ENCODE measurements at regions not wholly inside any gene's neighbourhood (a gene's known extent, or its start where the extent isn't known, plus 50 kb on each side); places are given as distances from the start of the nearest gene placed in this dataset.

DNA sequence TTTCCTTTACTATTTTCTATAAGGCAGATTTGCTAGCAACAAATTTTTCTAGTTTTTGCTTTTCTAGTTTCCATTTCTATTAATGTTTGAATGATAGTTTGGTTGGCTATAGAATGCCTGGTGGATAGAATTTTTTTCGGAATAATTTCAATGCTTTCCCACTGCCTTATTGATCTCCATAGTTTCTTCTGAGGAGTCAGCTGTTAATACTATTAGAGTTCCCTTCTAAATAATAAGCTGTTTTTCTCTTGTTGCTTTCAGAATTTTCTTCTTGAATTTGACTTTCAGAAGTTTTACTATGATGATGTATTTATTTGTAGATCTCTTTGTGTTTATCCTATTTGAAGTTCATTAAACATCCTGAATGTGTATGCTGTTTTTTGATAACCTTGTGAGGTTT is 91.8 kb downstream of the VSIG4 start:
- CTCF ChIA-PET = no interaction called here
- no peak for ATAC-seq
- POLR2A ChIA-PET = no interaction called here
- no TSS peak for BruUV-seq (replicated peaks)
- in situ Hi-C loops (cut with HindIII; ENCODE audit: low pct_unique_long_range_greater_than_20kb, low sequenced_read_pairs) (no loop called here), intact Hi-C loops (cut with micrococcal nuclease; ENCODE audit: unreplicated experiment) (no loop called here)
- no peaks in the 10 kb centered on the region for H3K9me3 ChIP-seq (ENCODE audit: control insufficient read depth, insufficient read depth, low read depth, low read length)
- DNase-seq (ENCODE audit: low read depth, low spot score) = no peak
- no peak overlapping the region for H3K4me3 ChIP-seq (ENCODE audit: low read depth in 2 of 2, low read length in 2 of 2)
- H3K4me1 ChIP-seq (ENCODE audit: control insufficient read depth, insufficient read depth, low read length) = no peaks in the 10 kb centered on the region
- H3K27me3 ChIP-seq (ENCODE audit: control insufficient read depth, insufficient read depth, low read length) = no peaks in the 10 kb centered on the region
- no peak overlapping the region for H3K27ac ChIP-seq (ENCODE audit: low read length)
- TF ChIP-seq, protein P1, sequence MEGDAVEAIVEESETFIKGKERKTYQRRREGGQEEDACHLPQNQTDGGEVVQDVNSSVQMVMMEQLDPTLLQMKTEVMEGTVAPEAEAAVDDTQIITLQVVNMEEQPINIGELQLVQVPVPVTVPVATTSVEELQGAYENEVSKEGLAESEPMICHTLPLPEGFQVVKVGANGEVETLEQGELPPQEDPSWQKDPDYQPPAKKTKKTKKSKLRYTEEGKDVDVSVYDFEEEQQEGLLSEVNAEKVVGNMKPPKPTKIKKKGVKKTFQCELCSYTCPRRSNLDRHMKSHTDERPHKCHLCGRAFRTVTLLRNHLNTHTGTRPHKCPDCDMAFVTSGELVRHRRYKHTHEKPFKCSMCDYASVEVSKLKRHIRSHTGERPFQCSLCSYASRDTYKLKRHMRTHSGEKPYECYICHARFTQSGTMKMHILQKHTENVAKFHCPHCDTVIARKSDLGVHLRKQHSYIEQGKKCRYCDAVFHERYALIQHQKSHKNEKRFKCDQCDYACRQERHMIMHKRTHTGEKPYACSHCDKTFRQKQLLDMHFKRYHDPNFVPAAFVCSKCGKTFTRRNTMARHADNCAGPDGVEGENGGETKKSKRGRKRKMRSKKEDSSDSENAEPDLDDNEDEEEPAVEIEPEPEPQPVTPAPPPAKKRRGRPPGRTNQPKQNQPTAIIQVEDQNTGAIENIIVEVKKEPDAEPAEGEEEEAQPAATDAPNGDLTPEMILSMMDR (IDR thresholded peaks at IDR 0.05) = no peak
- TF ChIP-seq SIN3A (IDR thresholded peaks at IDR 0.05; ENCODE audit: borderline replicate concordance, insufficient read depth, low read depth, low read length) (no peak), POLR2AphosphoS5 (IDR thresholded peaks at IDR 0.05; ENCODE audit: low read depth, low read length) (no peak), TCF7L2 (IDR thresholded peaks at IDR 0.05; ENCODE audit: low read depth, low read length) (no peak)
- TF ChIP-seq, protein P2, sequence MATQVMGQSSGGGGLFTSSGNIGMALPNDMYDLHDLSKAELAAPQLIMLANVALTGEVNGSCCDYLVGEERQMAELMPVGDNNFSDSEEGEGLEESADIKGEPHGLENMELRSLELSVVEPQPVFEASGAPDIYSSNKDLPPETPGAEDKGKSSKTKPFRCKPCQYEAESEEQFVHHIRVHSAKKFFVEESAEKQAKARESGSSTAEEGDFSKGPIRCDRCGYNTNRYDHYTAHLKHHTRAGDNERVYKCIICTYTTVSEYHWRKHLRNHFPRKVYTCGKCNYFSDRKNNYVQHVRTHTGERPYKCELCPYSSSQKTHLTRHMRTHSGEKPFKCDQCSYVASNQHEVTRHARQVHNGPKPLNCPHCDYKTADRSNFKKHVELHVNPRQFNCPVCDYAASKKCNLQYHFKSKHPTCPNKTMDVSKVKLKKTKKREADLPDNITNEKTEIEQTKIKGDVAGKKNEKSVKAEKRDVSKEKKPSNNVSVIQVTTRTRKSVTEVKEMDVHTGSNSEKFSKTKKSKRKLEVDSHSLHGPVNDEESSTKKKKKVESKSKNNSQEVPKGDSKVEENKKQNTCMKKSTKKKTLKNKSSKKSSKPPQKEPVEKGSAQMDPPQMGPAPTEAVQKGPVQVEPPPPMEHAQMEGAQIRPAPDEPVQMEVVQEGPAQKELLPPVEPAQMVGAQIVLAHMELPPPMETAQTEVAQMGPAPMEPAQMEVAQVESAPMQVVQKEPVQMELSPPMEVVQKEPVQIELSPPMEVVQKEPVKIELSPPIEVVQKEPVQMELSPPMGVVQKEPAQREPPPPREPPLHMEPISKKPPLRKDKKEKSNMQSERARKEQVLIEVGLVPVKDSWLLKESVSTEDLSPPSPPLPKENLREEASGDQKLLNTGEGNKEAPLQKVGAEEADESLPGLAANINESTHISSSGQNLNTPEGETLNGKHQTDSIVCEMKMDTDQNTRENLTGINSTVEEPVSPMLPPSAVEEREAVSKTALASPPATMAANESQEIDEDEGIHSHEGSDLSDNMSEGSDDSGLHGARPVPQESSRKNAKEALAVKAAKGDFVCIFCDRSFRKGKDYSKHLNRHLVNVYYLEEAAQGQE (IDR thresholded peaks at IDR 0.05; ENCODE audit: insufficient read depth in 1 of 2, low read depth in 2 of 2, low read length in 1 of 2) = no peak
- no peaks in the 10 kb centered on the region for H3K36me3 ChIP-seq (ENCODE audit: control insufficient read depth, insufficient read depth, low read length)

DNA sequence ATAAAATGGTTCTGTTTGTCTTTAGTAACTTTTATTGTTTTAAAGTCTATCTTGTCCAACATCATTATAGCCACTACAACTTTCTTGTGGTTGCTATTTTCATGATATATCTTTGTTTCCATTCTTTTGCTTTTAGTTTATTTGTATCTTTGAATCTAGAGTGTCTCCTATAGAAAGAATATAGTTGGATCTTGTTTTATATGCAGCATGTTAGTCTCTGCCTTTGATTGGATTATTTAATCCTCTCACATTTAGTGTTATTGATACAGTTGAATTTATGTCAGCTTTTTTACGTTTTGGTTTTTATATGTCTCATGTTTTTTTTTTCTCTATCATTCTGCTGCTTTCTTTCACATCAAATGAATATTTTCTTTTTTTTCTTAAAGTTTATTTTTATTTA is 98.1 kb downstream of the VSIG4 start:
- Histone ChIP-seq H3K36me3 (ENCODE audit: control insufficient read depth, insufficient read depth, low read length) (no peaks in the 10 kb centered on the region), H3K27me3 (ENCODE audit: control insufficient read depth, insufficient read depth, low read length) (no peaks in the 10 kb centered on the region), H3K9me3 (ENCODE audit: control insufficient read depth, insufficient read depth, low read depth, low read length) (no peaks in the 10 kb centered on the region), H3K27ac (ENCODE audit: low read length) (no peak overlapping the region), H3K4me1 (ENCODE audit: control insufficient read depth, insufficient read depth, low read length) (no peaks in the 10 kb centered on the region), H3K4me3 (ENCODE audit: low read depth in 2 of 2, low read length in 2 of 2) (no peak overlapping the region)
- TF ChIP-seq, protein P1 (IDR thresholded peaks at IDR 0.05) = no peak
- TF ChIP-seq TCF7L2 (IDR thresholded peaks at IDR 0.05; ENCODE audit: low read depth, low read length) (no peak), POLR2AphosphoS5 (IDR thresholded peaks at IDR 0.05; ENCODE audit: low read depth, low read length) (no peak), SIN3A (IDR thresholded peaks at IDR 0.05; ENCODE audit: borderline replicate concordance, insufficient read depth, low read depth, low read length) (no peak)
- TF ChIP-seq, protein P2 (IDR thresholded peaks at IDR 0.05; ENCODE audit: insufficient read depth in 1 of 2, low read depth in 2 of 2, low read length in 1 of 2) = no peak
- ATAC-seq (no peak), DNase-seq (ENCODE audit: low read depth, low spot score) (no peak)
- CTCF ChIA-PET = no interaction called here
- in situ Hi-C loops (cut with HindIII; ENCODE audit: low pct_unique_long_range_greater_than_20kb, low sequenced_read_pairs) = no loop called here
- intact Hi-C loops (cut with micrococcal nuclease; ENCODE audit: unreplicated experiment) = no loop called here
- POLR2A ChIA-PET = no interaction called here
- no TSS peak for BruUV-seq (replicated peaks)
